COLO668 (cell line): ENCODE measurements at regions not wholly inside any gene's neighbourhood (a gene's known extent, or its start where the extent isn't known, plus 50 kb on each side); places are given as distances from the start of the nearest gene placed in this dataset.

ENCODE experiments used
- DNase-seq: peaks from one replicate; lab custom pipeline; 2025; ENCODE audit not compliant: unreplicated experiment; lab: John Stamatoyannopoulos, UW

- DNase-seq = no peak
Measured at GRCh38 chr1:228914700-228915099, 179.4 kb downstream of the RHOU start.

GRCh38 chr1:228917342-228917741 is 182.1 kb downstream of the RHOU start:
- no peak for DNase-seq

GRCh38 chr1:228917755-228918154 is 182.5 kb downstream of the RHOU start:
- no peak for DNase-seq

- DNase-seq = no peak
Measured at GRCh38 chr1:228918335-228918734, 183.1 kb downstream of the RHOU start.

GRCh38 chr1:228919914-228920313 is 184.6 kb downstream of the RHOU start:
- DNase-seq = no peak

GRCh38 chr1:228920831-228921230 is 185.6 kb downstream of the RHOU start:
- DNase-seq = no peak

GRCh38 chr1:228921481-228921880 is 186.2 kb downstream of the RHOU start:
- DNase-seq = no peak

- DNase-seq = no peak
Measured at GRCh38 chr1:228922722-228923376, 187.6 kb downstream of the RHOU start.

- DNase-seq = no peak
Measured at GRCh38 chr1:228923973-228924686, 188.9 kb downstream of the RHOU start.

GRCh38 chr1:228925691-228926090 is 190.4 kb downstream of the RHOU start:
- DNase-seq = no peak

GRCh38 chr1:228927421-228927820 is 192.1 kb downstream of the RHOU start:
- no peak for DNase-seq

GRCh38 chr1:228927946-228928898 is 192.9 kb downstream of the RHOU start:
- DNase-seq = no peak

- DNase-seq = no peak
Measured at GRCh38 chr1:228929476-228930027, 194.3 kb downstream of the RHOU start.

GRCh38 chr1:228930479-228930957 is 195.2 kb downstream of the RHOU start:
- DNase-seq = no peak

GRCh38 chr1:228933753-228934152 is 198.5 kb downstream of the RHOU start:
- DNase-seq = no peak

GRCh38 chr1:228935198-228935663 is 200.0 kb downstream of the RHOU start:
- DNase-seq = no peak

GRCh38 chr1:228935855-228936727 is 200.8 kb downstream of the RHOU start:
- DNase-seq = no peak

- no peak for DNase-seq
Measured at GRCh38 chr1:228936881-228937280, 201.6 kb downstream of the RHOU start.

- no peak for DNase-seq
Measured at GRCh38 chr1:228937351-228937750, 202.1 kb downstream of the RHOU start.
